Muscle of back (tissue), 3 donors: ENCODE measurements at regions not wholly inside any gene's neighbourhood (a gene's known extent, or its start where the extent isn't known, plus 50 kb on each side); places are given as distances from the start of the nearest gene placed in this dataset.
"Not testable (repeated sequence)": the region's sequence is repeated elsewhere in the genome, so short reads cannot be mapped to it uniquely, and the experiment has no call there.

Experiments
- DNase-seq, 3 donors: peaks; one replicate each; pipeline versions ENCODE4 v3.0.0 to v3.0.0-alpha.2; 2013

GRCh38 chr13:54706336-54706735 is 1677.7 kb downstream of the OLFM4 start:
- no peak for DNase-seq

- DNase-seq: no peak
Measured at GRCh38 chr13:54709546-54709945, 1680.9 kb downstream of the OLFM4 start.

- DNase-seq: no peak
Measured at GRCh38 chr13:54733639-54734038, 1705.0 kb downstream of the OLFM4 start.

DNA sequence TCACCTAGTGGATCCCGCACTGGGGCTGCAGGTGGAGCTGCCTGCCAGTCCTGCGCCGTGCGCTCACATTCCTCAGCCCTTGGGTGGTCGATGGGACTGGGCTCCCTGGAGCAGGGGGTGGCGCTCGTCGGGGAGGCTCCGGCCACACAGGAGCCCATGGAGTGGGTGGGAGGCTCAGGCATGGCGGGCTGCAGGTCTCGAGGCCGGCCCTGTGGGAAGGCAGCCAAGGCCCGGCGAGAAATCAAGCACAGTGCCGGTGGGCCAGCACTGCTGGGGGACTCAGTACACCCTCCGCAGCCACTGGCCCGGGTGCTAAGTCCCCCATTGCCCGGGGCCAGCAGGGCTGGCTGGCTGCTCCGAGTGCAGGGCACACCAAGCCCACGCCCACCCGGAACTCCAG is 1708.6 kb downstream of the OLFM4 start:
- DNase-seq: not testable (repeated sequence)

GRCh38 chr13:54742984-54743383 is 1714.4 kb downstream of the OLFM4 start:
- peak in 1 of 3 donors; percentile 1 for DNase-seq

- no peak for DNase-seq
Measured at GRCh38 chr13:54744747-54745146, 1716.1 kb downstream of the OLFM4 start.

DNA sequence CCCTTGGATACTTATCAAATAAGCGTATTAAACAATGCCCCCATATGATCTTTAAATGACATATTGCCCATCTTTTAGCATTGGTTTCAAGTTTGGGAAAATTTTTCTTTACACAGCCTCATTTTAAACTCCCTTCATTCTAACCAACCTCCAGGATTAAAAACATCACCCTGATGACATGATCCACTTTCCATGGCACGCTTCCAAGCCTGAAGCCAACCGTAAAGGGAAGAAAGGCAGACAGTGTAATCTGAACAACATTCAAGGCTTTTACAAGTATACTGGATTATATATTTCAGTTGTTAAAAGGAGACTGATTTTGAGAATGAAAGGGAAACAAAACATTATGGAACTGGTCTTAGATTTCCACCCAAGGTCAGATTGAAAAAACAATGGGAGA is 1721.9 kb downstream of the OLFM4 start:
- peak in 1 of 3 donors; percentile 0 for DNase-seq

DNA sequence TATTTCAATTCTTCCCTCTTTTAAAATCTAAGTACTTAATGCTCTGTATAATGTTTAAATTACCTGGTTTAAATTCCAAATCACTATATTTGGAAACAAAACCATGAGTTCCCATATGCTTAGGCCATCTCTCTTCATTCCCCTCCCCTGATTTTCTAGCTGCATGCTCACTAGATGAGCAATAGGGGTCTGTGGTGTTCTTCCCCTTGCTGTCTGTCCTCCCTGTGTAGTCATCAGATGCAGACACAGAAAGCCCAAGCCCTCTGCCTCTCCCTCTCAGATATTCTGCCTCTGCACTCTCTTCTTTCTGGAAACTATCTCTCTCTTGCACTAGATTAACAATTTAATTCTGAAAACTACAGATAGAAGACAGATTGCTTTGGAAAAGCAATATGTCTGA is 1730.2 kb downstream of the OLFM4 start:
- DNase-seq: no peak

- no peak for DNase-seq
Measured at GRCh38 chr13:54768214-54768613, 1739.6 kb downstream of the OLFM4 start.

- DNase-seq: no peak
Measured at GRCh38 chr13:54775501-54776191, 1747.0 kb downstream of the OLFM4 start.

GRCh38 chr13:54787754-54788153 is 1759.1 kb downstream of the OLFM4 start:
- no peak for DNase-seq

DNA sequence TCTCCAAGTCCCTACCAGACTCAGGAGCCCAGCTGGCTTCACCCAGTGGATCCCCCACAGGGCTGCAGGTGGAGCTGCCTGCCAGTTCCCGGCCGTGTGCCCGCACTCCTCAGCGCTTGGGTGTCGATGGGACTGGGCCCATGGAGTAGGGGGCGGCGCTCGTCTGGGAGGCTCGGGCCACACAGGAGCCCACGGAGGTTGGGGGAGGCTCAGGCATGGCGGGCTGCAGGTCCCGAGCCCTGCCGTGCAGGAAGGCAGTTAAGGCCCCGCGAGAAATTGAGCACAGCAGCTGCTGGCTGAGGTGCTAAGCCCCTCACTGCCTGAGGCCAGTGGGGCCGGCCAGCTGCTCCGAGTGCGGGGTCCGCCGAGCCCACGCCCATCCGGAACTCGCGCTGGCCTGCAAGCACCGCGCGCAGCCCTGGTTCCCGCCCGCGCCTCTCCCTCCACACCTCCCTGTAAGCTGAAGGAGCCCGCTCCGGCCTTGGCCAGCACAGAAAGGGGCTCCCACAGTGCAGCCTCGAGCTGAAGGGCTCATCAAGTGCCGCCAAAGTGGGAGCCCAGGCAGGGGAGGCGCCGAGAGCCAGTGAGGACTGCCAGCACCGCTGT is 1771.1 kb downstream of the OLFM4 start:
- DNase-seq: no peak

DNA sequence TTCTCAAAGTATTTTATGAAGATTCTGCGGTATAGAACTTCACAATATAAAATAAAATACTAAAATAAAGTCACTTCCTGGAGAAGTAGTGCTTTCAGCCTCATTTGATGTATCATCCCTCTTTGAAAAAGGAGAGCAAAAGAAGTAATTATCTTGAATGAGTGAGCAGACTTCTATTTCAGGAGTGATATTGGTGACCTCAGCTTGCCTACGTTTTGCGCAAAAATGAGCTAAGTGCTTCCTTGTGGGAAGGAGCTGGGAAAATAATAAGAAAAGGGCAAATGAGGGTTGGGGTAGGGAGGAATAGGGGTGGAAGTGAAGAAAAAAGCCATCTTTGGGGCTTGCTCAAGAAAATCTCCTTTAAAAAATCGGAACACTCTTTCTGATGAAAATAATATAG is 1773.6 kb downstream of the OLFM4 start:
- no peak for DNase-seq

DNA sequence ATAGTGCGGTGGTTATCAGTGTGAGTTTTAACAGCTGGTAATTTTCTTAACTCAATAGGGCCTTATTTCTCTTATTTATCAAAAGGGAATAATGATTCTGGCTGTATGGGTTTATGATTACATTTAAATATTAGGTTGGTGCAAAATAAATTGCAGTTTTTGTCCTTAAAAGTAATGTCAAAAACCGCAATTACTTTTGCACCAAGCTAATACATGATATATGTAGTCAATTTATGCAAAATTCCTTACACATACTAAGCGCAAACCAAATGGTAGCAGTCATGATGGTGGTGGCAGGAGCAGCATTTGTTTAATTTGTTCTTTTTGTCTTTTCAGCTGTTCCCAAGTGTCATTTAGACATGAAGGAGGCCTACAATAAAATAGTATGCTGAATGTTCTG is 1777.1 kb downstream of the OLFM4 start:
- no peak for DNase-seq

GRCh38 chr13:54821938-54822470 is 1793.4 kb downstream of the OLFM4 start:
- not testable (repeated sequence) for DNase-seq

DNA sequence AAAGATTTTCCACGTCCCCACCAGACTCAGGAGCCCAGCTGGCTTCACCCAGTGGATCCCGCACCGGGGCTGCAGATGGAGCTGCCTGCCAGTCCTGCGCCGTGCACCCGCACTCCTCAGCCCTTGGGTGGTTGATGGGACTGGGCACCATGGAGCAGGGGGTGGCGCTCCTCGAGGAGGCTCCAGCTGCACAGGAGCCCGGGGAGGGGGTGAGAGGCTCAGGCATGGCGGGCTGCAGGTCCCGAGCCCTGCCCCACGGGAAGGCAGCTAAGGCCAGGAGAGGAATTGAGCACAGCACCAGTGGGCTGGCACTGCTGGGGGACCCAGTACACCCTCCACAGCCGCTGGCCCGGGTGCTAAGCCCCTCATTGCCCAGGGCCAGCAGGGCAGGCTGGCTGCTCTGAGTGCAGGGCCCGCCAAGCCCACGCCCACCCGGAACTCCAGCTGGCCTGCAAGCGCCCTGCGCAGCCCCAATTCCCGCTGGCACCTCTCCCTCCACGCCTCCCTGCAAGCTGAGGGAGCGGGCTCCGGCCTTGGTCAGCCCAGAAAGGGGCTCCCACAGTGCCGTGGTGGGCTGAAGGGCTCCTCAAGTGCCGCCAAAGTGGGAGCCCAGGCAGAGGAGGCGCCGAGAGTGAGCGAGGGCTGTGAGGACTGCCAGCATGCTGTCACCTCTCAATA is 1800.9 kb downstream of the OLFM4 start:
- DNase-seq: not testable (repeated sequence)

DNA sequence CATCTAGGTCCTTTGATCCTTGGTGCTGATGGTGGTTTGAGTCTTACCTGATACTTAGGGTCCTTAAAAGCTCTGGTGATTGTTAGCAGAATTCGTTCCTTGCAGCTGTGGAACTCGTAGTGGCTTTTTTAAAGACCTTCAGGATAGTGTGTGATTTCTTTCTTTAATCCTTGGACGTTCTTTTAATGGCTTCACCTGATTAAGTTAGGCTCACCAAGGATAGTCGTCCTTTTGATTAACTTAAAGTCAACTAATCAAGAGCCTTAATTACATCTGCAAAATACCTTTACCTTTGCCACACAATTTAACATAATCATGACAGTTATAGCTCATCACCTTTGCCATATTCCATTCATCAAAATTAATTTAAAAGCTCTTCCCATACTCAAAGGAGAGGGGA is 1807.7 kb downstream of the OLFM4 start:
- no peak for DNase-seq

GRCh38 chr13:54841682-54842081 is 1813.1 kb downstream of the OLFM4 start:
- no peak for DNase-seq

DNA sequence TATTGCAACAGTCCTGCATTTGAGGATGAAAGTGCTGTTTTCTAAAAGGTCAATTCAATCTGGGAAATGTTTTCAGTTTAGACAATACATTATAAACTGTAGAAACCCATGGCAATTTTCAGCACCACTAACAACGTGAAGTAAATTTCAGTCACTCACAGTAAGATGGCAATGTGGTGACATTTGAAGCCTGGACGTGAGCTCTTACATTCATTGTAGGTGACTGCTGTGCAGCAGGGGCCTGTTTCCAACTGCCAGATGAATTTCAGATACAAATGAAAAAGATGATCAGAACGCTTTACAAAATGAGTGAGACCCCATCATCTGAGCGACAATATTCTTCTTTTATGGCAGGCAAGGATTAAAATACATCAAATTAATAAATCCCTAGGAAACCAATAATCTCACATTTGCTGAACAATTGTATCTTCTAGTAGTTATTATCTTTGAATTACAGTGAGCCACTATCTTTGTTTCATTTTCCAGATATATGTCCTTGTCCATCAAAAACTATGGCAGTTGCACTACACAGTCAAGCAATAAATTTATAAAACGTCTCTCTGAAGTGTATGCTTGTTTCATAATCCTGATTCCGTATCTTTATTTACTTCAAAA is 1816.8 kb downstream of the OLFM4 start:
- DNase-seq: no peak

GRCh38 chr13:54852831-54853230 is 1824.2 kb downstream of the OLFM4 start:
- no peak for DNase-seq

DNA sequence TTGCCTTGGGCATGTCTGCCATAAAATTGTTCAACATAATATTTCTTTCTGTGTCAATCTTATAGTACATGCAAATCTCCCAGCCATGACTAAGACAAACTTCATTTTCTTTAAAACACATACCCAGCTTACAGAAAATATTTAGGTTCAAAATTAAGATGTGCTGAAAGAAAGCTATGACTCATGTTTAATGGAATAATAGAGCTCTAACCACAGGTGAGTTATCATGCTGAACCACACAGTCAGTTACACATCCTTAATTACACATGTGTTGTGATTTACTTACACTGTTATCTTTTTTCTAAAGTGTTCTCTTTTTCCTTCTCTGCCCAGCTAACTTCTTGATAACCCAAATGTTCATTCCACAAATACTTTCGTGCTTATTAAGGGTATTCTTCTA is 1831.2 kb downstream of the OLFM4 start:
- DNase-seq: no peak

- no peak for DNase-seq
Measured at GRCh38 chr13:54875111-54875510, 1846.5 kb downstream of the OLFM4 start.

DNA sequence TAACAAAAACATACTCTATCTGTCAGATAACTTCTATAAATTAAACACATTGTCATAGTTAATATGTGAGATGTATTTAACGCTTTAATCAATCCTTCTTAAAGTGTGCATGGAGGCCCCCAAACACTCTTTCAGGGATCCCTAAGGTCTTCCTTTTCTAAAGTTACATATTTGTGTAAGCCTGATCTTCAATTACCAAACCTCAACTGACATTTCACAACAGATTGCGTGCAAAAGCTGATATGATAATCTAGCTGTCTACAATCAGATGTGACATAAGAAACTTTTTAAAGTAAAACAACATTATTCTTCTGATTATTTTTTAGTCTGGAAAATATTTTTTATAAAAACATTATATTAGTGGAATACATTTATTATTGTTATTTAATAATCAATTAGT is 1850.4 kb downstream of the OLFM4 start:
- no peak for DNase-seq
